HuH-7 (cell line): ENCODE measurements at regions not wholly inside any gene's neighbourhood (a gene's known extent, or its start where the extent isn't known, plus 50 kb on each side); places are given as distances from the start of the nearest gene placed in this dataset.
"Not testable (repeated sequence)": the region's sequence is repeated elsewhere in the genome, so short reads cannot be mapped to it uniquely, and the experiment has no call there.

Experiments
- DNase-seq: peaks from one replicate; pipeline ENCODE4 v3.0.0; 2011; ENCODE audit warnings: low spot score

DNA sequence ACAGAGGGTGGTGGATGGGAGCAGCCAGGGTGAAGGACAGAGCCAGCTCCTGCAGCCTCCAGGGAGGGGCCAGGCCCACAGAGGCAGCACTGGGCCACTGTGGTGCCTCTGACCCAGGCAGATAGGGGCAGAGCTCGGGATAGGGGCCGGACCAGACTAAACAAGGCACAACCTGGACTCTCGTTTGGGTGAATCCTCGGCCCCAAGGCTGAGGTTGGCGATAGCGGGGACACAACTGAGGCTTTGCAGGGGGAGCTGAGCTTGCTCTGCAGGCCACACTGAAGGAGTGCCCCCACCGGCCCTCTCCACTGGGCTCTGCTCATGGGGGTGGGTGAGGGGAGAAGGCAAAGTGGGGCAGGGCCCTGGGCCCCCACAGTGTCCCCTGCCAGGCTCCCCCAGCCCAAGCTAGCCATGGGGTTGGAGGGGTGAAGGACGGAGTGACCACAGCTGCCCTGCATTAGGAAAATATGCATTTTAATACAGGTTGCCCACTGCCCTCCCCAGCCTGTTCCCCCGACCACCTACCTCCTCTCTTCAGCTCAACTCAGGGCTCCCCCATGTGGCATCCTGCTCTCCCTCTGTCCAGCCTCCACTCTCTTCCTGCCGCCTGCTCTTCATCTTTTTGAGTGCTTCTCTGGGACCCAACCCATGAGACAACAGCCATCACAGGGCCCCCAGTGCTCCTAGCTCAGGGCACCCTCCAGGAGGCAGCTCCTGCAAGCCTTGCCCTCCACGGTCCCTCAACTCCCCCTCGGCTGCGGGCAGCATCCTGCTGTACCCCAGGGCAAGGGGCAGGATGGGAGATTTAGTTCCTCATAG, 152.8 kb downstream of the INHBB start:
- no peak for DNase-seq

DNA sequence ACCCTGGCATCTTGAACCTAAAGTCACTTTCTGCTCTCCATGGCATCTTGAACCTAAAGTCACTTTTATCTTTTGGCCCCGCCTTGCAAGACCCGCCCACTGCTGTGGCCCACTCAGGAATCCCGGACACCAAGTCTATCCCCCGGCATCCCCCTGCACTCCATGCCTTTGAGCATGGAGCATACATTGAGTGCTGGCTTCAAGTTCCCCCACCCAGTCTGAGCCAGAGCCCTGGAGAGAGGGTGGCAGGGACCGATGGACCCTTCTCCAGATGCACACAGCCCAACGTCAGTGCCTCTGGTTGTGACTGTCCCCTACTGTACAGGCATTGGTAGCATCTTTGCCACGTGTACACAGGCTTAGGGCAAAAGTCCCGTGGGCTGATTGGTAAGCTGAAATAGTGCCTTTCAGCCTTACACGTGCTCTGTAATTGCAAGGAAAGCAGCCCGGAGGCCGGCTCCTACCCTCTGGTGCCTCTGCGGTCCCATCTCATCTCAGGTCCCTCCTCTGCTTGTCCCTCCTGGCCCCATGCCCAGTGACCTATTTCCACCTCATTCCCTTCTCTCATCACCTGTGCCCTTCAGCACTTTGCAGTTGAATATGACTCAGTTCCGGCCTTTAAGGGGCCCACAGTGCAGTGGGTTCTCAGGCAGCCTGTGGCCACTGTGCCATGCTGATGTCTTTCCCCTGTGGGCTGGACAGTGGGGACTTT, 154.0 kb downstream of the INHBB start:
- DNase-seq: no peak

DNA sequence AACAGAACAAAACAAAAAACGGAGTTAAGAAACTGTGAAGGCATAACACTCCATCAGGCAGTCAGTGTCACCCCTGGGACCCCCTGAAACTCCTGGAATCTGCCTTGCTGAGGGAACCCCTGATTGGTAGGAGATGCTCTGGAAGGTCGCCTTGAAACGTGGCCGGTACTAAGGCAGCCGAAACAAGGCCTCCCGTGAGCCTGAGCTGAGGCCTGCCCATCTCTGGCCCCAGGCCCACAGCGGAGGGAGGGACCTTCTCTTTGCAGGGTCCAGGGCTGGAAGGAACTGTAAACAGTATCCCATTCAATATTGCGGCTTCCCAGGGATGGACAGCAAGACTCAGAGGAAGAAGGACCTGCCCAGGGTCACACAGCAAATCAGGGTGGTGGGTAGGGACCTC, 155.7 kb downstream of the INHBB start:
- no peak for DNase-seq

DNA sequence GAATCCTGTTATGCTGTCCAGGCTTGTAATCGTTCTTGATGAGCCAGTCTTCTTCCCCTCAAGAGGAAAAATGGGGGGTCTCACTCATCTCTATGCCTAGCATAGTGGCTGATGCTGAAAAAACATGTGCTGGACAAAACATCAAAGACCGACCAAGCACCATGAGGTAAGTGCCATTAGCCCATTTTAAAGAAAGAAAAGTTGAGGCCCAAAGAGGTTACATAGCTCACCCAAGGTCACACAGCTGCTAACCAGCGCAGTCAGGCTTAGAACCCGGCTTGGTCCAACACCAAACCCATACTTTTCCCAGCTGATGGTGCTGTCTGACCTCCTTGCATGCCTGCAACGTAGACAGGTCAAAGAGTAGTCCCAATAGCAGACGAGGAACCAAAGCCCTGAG, 156.4 kb downstream of the INHBB start:
- no peak for DNase-seq

DNA sequence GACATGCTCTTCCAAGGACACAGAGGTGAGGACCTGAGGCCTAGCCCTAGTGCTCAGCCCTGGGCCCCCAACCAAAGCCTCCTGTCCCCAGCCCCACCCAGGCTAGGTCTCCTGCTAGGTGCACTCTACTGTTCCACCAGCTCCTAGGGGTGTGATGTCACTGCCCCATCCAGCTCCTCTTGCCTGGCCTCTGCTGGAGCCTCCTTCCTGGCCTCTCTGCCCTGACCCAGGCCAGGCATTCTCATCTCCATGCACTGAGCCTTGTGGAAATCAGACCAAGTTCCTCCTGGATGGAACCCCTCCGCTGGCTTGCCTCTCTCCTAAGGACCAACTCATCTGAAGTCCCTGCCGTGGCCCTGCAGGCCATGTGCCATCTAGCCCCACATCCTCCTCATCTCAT, 156.8 kb downstream of the INHBB start:
- DNase-seq: no peak

DNA sequence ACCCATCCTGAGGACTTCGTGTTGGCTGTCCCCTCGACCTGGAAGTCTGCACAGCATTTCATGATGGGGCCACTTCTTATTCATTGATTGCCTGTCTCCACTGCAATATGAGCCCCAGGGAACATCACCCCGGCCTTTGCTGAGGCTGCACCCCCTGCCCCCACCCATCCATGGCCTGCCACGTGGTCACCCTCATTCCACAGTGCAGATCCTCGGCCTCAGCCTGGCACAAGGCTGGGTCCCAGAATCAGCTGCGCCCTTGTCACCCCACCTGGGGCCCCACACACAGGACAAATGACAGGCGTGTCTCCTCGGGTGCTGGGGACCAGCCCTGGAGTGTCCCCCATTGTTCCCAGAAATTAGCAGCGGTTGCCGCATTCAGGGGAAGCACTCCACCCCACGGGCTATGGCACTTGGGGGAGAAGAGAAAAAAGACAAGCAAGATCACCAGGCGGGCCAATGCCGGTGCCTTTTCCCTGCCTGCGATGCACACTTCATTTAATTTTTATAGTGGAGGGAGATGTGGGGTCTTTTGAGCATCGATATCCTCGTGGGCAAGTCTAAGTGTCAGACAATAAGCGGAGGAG, 157.4 kb downstream of the INHBB start:
- no peak for DNase-seq

DNA sequence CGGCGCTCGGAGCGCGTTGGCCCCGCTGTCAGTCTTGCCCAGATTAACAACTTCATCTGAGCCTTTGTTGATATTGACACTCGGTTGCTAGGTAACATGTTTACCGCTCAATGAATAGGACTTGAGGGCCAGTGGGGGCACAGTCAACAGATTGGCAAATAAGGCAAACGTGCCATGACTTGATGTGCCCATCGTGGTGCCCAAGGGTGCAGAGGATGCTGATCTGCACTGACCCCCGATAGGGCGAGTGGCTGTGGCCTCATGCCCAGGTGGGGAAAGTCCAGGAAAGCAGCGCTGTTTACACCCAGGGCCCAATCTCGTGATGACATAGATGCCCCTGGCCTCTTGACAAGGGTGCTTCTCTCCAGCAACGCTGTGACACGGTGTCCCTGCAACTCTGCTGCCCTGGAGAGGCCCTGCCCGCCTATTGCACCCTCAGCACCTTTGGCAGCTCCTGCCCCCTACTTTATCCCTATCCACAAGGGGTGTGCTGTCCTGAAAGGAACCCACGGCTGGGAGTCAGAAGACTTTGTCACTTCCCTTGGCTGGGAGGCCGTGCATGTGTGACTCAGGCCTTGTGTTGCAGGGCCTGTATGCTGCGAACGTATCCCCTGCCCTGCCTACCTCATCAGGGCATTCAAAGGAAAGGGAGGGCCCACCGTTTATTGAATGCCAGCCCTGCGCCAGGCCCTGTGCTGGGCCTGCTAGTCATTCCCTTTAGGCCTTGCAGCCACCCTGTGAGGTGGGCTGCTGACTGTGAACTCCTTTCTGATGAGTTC, 158.0 kb downstream of the INHBB start:
- no peak for DNase-seq

DNA sequence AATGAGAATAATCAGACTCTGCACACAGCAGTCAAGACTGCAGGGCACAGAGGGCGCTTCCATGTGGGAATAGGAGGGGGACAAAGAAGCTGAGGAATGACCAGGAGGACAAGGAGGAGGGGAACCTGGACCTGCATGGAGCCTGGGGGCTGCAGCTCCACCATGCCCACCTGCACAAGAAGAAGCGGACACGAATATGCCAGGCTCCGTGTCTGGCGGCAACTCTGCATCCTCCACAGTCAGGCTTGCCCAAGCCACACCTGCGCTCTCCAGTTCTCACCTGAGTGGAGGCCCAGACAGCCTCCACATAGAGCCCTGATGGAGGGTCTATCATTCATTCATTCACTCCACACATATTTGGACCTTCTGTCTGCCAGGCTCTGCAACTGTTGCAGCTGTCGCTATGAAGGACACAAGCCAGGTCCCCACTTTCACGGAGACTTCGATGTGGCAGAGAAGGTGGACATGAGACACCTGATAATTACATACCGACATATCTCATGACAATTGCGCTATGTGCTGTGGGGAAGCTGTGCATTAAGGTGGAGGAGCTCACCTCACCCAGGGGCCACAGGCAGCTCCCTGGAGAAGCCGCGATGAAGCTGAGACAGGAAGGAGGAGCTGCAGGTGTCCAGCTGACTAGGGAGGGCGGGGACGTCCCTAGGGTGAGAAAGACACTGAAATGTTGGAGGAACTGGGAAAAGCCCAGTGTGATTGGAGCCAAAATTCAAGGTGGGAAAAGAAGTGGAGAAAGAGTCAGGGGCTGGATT, 159.2 kb downstream of the INHBB start:
- no peak for DNase-seq

DNA sequence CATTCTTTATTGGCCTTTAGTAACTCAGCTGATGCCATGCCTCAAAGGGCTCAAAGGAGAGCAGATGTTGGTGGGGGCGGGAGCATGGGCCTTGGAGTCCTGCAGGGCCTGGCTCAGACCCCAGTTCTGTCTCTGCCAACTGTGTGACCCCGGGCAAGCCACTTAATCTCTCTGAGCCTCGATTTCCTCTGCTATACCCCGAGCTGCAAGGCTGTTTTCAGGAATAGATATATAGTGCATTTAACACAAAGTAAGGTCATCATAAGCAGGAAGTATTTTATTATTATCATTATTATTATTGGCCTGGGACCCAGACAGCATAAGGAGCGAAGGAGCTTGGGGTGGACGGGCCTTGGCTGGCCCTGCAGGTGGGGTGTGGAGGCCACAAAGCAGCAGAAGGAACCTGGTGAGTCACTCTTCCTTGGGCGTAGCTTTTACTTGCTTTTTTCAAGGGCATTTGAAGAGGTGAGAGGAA, 162.7 kb downstream of the INHBB start:
- DNase-seq: no peak

DNA sequence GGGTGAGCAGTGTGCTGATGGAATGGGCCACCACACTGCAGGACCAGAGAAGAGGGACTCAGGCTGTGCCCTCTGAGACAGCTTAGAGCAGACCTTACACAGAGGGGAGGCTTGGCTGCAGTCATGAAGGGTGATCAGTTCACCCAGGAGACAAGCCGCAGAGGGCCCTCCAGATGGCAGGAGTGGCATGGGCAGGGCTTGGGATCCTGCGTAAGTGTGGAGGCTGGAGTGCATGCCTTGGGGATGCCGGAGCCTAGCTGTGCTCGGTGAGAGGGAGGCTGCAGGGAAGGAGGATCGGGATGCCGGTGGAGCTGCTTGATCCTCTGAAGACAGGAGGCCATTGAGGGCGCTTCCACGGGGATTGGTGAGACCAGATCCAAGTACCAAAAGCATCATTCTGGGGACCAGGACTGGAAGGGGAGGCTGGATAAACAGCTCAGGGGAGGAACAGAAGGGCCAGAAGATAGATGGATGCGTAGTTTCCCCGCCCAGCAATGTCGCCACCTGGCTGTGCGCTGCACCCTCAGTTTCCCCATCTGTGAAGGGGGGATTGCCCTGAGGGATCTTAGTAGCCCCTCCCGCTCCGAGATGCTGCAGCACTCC, 163.4 kb downstream of the INHBB start:
- no peak for DNase-seq

DNA sequence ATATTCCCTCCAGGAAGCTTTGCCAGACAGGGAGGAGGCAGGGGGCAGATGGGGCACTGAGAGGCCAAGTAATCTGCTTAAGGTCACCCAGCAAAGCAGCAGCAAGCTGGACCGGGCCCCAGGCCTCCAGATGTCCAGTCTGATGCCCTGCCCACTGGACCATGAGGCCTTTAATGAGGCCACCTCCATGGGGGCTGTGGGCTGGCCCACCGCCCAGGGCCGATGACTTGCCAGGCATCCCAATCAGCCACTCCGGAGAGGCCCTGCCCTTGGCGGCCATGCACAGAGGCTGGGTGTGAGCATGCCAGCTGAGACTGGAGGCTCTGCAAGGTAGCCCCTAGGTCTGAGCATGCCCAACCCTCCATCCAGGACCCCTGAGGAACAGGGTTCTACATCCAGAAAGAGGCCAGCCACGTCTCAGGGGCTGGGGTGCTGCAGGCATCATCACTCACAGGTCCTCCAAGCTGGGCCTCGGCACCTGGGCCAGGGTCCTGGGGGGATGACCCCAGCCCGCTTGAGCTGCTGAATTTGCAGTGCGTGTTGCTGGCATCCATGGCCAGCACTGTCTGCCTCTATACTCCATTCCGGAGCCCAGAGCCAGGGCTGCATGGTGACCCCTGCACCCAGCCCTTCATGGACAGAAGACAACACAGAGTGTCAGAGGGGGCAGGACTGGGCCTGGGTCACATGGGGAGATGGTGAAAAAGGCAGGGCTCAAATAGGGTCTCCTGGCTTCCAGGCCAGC, 164.2 kb downstream of the INHBB start:
- DNase-seq: no peak

DNA sequence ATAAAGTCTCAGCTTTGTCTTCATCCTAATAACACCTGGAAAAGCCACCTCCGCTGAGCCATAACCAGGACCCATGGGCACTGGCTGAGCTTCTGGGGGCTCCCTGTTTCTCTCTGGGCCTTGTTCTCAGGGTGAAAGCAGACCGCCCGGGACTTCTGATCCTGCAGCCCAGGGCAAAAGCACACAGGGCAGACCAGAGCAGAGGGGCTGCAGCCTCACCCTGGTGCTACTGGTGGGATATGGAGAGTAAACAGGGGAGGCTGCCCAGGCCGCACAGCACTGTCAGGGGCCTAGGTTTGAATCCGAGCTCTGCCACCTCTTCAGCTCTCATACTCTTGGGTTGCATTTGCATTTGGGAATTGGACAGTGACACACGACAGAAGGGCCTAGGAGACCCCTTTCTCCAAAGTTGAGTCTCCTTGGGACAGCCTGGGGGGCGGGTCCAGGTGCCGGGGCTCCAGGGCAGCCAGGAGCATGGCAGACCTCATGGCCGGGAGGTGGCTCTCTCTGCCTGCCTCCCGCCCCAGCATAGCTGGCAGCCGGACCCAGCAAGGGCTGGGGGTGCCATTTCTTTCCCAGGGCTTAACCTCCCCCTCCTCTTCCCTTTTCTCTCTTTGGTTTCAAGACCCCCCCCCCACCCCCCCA, 164.9 kb downstream of the INHBB start:
- no peak for DNase-seq

DNA sequence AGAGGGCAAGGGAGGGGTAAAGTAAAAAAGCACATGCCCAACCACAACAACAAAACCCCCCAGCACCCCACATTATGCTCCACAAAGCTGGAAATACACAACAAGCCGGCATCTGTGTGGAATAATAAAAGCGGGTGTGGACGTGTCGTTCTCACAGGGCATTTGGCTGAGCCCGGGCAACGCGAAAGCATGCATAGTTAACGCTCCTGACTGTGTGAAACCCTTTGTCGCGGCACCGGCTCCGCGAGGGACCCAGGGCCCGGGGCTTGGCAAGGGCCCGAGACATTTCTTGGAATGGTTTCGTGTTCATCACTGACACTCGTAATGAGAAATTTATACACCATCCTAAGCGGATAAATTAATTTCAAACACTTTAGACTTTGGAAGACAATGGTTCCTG, 165.6 kb downstream of the INHBB start:
- DNase-seq: no peak

DNA sequence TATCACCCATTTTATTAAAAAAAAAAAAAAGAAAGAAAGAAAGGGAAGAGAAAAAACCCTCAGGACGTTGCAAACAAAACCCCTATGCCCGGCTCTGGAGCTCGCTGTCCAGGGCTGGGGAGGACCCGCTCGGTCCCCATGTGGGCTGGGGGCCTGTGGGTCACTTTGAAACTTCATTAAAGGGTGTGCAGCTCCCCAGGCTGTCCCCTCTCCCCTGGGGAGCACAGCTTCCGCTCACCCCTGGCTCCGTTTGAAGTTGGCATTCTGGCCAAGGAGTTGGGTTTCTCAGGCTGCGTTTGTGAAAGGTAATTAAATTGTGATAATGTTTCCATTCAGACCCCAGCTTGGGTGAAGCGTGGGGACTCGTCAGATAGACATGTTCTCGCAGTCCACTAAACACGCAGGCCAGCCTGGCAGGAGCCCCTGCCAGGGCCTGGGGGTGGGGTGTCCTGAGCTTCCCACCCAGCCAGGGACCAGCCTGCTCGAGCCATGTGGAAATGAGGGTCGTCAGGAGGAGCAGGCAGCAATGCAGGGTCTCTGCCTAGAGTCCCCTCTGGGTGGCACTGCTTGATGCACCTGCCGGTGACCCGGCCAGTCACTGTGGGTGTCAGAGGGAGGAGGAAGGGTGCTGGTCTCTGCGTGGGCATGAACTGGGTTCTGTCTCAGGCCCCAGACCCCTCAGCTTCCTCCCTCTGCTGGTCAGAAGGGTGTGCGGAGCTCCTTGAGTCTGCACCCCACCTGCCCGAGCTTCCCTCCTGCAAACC, 166.2 kb downstream of the INHBB start:
- no peak for DNase-seq

DNA sequence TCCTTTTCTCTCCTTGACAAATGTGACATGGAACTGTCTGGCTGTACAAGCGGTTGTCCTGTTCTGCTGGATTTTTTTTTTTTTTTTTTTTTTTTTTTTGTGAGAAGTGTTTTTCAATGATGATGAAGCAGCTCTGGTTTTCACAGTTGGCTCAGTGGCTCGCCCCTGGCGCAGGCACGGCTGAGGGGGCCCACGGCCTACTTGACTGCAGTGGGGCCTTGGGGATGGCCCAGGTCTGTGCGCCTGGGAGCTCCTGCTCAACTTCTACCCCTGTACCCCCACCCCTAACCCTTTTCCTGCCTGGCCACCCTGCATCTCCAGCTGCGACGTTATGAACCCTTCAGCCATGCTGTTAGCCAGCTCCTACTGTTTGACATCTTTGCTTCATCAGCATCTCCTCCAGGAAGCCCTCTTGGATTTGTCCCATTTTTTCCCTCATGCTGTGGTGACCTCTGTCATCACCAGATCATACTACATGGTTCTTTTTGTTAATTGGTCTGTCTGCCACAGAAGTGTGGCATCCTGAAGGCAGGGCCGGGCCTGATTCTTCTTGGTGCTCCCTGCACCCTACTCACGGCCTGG, 167.9 kb downstream of the INHBB start:
- no peak for DNase-seq

DNA sequence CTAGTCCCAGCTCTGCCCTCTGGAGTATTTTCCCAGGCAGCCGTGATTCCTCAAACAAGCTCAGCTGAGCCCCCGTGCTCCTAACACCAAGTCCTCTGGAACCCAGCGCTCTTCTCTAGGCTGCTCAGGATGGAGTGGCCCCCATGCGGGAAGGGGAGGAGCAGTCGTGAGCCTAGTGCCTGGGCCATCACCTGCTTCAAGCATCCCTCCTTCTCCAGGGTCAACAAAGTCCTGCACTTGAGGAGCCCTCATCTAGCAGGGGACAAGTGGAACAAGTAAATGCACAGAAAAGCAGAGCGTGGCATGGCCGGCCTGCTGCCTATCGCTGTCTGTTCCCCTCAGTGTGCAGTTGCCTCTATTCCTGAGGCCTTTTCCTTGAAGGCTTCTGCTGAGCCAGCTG, 168.6 kb downstream of the INHBB start:
- no peak for DNase-seq

DNA sequence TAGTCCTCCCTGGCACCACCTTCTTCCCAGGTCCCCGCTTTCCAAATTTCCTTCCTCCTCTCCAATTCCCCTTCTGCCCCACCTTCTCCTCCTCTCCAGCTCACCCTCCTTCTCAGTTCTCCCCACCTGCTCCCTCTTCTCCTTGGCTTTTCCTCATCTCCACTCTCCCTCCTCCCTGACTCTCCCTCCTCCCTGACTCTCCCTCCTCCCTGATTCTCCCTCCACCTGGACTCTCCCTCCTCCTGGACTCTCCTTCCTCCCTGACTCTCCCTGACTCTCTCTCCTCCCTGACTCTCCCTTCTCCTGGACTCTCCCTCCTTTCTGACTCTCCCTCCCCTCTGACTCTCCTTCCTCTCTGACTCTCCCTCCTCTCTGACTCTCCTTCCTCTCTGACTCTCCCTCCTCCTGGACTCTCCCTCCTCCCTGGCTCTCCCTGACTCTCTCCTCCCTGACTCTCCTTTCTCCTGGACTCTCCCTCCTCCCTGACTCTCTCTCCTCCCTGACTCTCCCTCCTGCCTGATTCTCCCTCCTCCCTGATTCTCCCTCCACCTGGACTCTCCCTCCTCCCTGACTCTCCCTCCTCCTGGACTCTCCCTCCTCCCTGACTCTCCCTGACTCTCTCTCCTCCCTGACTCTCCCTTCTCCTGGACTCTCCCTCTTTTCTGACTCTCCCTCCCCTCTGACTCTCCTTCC, 169.3 kb downstream of the INHBB start:
- not testable (repeated sequence) for DNase-seq
